ENCODE measurements at regions not wholly inside any gene's neighbourhood (a gene's known extent, or its start where the extent isn't known, plus 50 kb on each side); places are given as distances from the start of the nearest gene placed in this dataset.
A peak's percentile ranks its signal among the peaks of the same experiment; 100 is the strongest.

- no peak for DNase-seq
Observed at GRCh38 chr2:172153156-172153555, 50.5 kb upstream of the DLX2 start.

- DNase-seq, result no peak
Observed at GRCh38 chr2:172153757-172154156, 51.1 kb upstream of the DLX2 start.

GRCh38 chr2:172155752-172156151 is 53.1 kb upstream of the DLX2 start:
- DNase-seq, result no peak

GRCh38 chr2:172160839-172161238 is 58.1 kb upstream of the DLX2 start:
- DNase-seq, result no peak

- DNase-seq, result no peak
Observed at GRCh38 chr2:172162225-172162733, 59.6 kb upstream of the DLX2 start.

GRCh38 chr2:172162739-172163336 is 60.1 kb upstream of the DLX2 start:
- no peak for DNase-seq

- DNase-seq, result no peak
Observed at GRCh38 chr2:172168917-172169346, 66.2 kb upstream of the DLX2 start.

GRCh38 chr2:172169611-172170010 is 66.9 kb upstream of the DLX2 start:
- DNase-seq, result no peak

GRCh38 chr2:172172513-172173173 is 69.9 kb upstream of the DLX2 start:
- DNase-seq, result peak; percentile 35 to 59 (median 42)

- no peak for DNase-seq
Observed at GRCh38 chr2:172173174-172173706, 70.5 kb upstream of the DLX2 start.

- no peak for DNase-seq
Observed at GRCh38 chr2:172177581-172177980, 74.9 kb upstream of the DLX2 start.

- no peak for DNase-seq
Observed at GRCh38 chr2:172177996-172178395, 75.3 kb upstream of the DLX2 start.

GRCh38 chr2:172179045-172179701 is 76.5 kb upstream of the DLX2 start:
- DNase-seq, result no peak

GRCh38 chr2:172181840-172182239 is 79.1 kb upstream of the DLX2 start:
- DNase-seq, result no peak

- DNase-seq, result no peak
Observed at GRCh38 chr2:172182624-172183023, 79.9 kb upstream of the DLX2 start.

GRCh38 chr2:172193331-172194089 is 90.8 kb upstream of the DLX2 start:
- no peak for DNase-seq

GRCh38 chr2:172195836-172196376 is 93.2 kb upstream of the DLX2 start:
- DNase-seq, result no peak

GRCh38 chr2:172196768-172197431 is 94.2 kb upstream of the DLX2 start:
- peak in 2 of 4 experiments; percentile 2 to 11 for DNase-seq

GRCh38 chr2:172198361-172198760 is 95.7 kb upstream of the DLX2 start:
- DNase-seq, result no peak

- DNase-seq, result no peak
Observed at GRCh38 chr2:172198908-172199307, 96.2 kb upstream of the DLX2 start.

GRCh38 chr2:172200495-172201085 is 97.9 kb upstream of the DLX2 start:
- DNase-seq, result no peak

GRCh38 chr2:172204309-172204708 is 101.6 kb upstream of the DLX2 start:
- no peak for DNase-seq

All from activated naive CD4-positive, alpha-beta T cell (primary cell).